NT2/D1 (cell line): ENCODE measurements at regions not wholly inside any gene's neighbourhood (a gene's known extent, or its start where the extent isn't known, plus 50 kb on each side); places are given as distances from the start of the nearest gene placed in this dataset.

ENCODE experiments used
- SUZ12 ChIP-seq: IDR thresholded peaks from 2 replicates; pipeline ENCODE4 v1.6.1; 2011; ENCODE audit not compliant: insufficient read length, insufficient read depth; ENCODE audit errors: extremely low read depth
- YY1 ChIP-seq: IDR thresholded peaks from 2 replicates; pipeline ENCODE4 v1.6.1; 2011; ENCODE audit not compliant: insufficient read length, insufficient read depth
- ZNF274 ChIP-seq: IDR thresholded peaks from 2 replicates; pipeline ENCODE4 v1.6.1; 2011; ENCODE audit warnings: mild to moderate bottlenecking, low read depth, low read length

DNA sequence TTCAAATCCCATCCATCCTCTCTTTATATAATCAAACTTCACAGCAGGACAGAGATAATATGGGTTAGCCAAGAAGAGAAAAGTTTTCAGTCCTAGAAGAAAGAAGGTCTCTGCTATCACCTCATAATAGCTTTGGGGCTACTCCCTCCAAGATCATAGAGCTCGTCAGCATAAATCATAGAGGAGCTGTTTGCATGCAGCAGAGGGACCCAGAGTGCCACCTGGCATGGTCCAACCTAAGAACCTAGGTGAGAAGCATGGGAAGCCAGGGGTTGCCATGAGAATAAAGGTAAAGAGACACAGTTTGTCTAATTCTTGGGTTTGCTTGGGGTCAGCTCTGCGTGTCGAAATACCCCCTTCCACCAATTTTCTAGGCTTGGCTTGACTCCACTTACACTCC lies 87.1 kb upstream of the CYP1B1 start:
- TF ChIP-seq YY1: no peak
- TF ChIP-seq ZNF274: no peak
- no peak for TF ChIP-seq SUZ12
